NT2/D1 (cell line): ENCODE measurements at regions not wholly inside any gene's neighbourhood (a gene's known extent, or its start where the extent isn't known, plus 50 kb on each side); places are given as distances from the start of the nearest gene placed in this dataset.

ENCODE experiments used
- SUZ12 ChIP-seq: IDR thresholded peaks from 2 replicates; pipeline ENCODE4 v1.6.1; 2011; ENCODE audit not compliant: insufficient read length, insufficient read depth; ENCODE audit errors: extremely low read depth
- YY1 ChIP-seq: IDR thresholded peaks from 2 replicates; pipeline ENCODE4 v1.6.1; 2011; ENCODE audit not compliant: insufficient read length, insufficient read depth
- ZNF274 ChIP-seq: IDR thresholded peaks from 2 replicates; pipeline ENCODE4 v1.6.1; 2011; ENCODE audit warnings: mild to moderate bottlenecking, low read depth, low read length

GRCh38 chr16:63157818-63158217 lies 1121.6 kb upstream of the CDH8 start:
- TF ChIP-seq YY1 (no peak), SUZ12 (no peak), ZNF274 (no peak)
